GM12878 (cell line): ENCODE measurements at regions not wholly inside any gene's neighbourhood (a gene's known extent, or its start where the extent isn't known, plus 50 kb on each side); places are given as distances from the start of the nearest gene placed in this dataset.

Experiments used
- ATAC-seq: fragments of 200-7000 bp; cut with Tn5 transposase; 3 replicates; pipeline ENCODE4 v1.9.1; 2020; ENCODE audit warnings: mild to moderate bottlenecking, moderate library complexity
- BruUV-seq: library from RNA; stranded (reverse); fragments of 400-500 nt; replicated peaks from 2 replicates; lab custom pipeline; 2021; lab: Mats Ljungman, UMichigan
- CTCF ChIA-PET: fragments of 300-600 bp; sonication (Branson Sonifier 250); formaldehyde crosslinking; extraction: SDS; loops from one replicate; lab custom pipeline; 2021; ENCODE audit warnings: inconsistent platforms; lab: Yijun Ruan, JAX
- POLR2A ChIA-PET: fragments of 350-600 bp; formaldehyde crosslinking; extraction: SDS; loops from one replicate; lab custom pipeline; 2021; ENCODE audit warnings: inconsistent platforms; lab: Charles Lee
- RAD21 ChIA-PET: fragments of 300-600 bp; sonication (Branson Sonifier 250); formaldehyde crosslinking; loops from one replicate; lab custom pipeline; 2023; ENCODE audit warnings: antibody characterized with exemption; ENCODE audit not compliant: unreplicated experiment; lab: Charles Lee
- SMC1A ChIA-PET: fragments of 300-600 bp; sonication (Branson Sonifier 250); formaldehyde crosslinking; loops from one replicate; lab custom pipeline; 2023; ENCODE audit not compliant: unreplicated experiment, uncharacterized antibody; lab: Charles Lee
- DNase-seq: peaks from one replicate; pipeline ENCODE4 v3.0.0-alpha.2; 2011; ENCODE audit warnings: low read depth, low spot score
- FAIRE-seq: peaks from 3 replicates; lab custom pipeline; 2011; peaks lifted over from hg19 to GRCh38; lab: Jason Lieb, UNC
- H2AFZ ChIP-seq: 2 replicates; pipeline ENCODE4 v1.6.0; 2011; ENCODE audit warnings: low read depth, low read length, control low read depth; ENCODE audit not compliant: control insufficient read depth
- H3K27ac ChIP-seq: 2 replicates; pipeline ENCODE4 v1.5.1; 2011; ENCODE audit warnings: control low read depth; ENCODE audit not compliant: control insufficient read depth, insufficient read depth
- H3K27me3 ChIP-seq, 2 experiments: replicated peaks in 1 of 2; 2 replicates each; pipeline versions ENCODE4 v1.6.0 to v1.6.1; 2011; ENCODE audit warnings: low read length in 1 of 2; ENCODE audit not compliant: control insufficient read depth in 2 of 2, insufficient read depth in 2 of 2
- H3K36me3 ChIP-seq, 2 experiments: 2 replicates each; pipeline ENCODE4 v1.5.1; 2011; ENCODE audit warnings: low read length in 1 of 2; ENCODE audit not compliant: control insufficient read depth in 2 of 2, insufficient read depth in 2 of 2
- H3K4me1 ChIP-seq: 2 replicates; pipeline ENCODE4 v1.6.1; 2011; ENCODE audit warnings: mild to moderate bottlenecking, low read length, moderate library complexity, mixed read lengths; ENCODE audit not compliant: control insufficient read depth, insufficient read depth
- H3K4me2 ChIP-seq: 2 replicates; pipeline ENCODE4 v1.6.0; 2011; ENCODE audit warnings: control low read depth; ENCODE audit not compliant: control insufficient read depth, insufficient read depth
- H3K4me3 ChIP-seq: fragments of 200-600 bp; sonication (generic); 2 replicates; pipeline ENCODE4 v1.5.1; 2016
- H3K79me2 ChIP-seq: 2 replicates; pipeline ENCODE4 v1.6.0; 2011; ENCODE audit warnings: low read length; ENCODE audit not compliant: control insufficient read depth, insufficient read depth
- H3K9ac ChIP-seq: 2 replicates; pipeline ENCODE4 v1.8.0; 2011; ENCODE audit warnings: low read length, control low read depth, mixed read lengths; ENCODE audit not compliant: control insufficient read depth, insufficient read depth
- H3K9me3 ChIP-seq: replicated peaks from 3 replicates; pipeline ENCODE4 v1.5.1; 2011; ENCODE audit warnings: mild to moderate bottlenecking, low read length; ENCODE audit not compliant: control insufficient read depth, insufficient read depth
- H4K20me1 ChIP-seq: 2 replicates; pipeline ENCODE4 v1.6.0; 2011; ENCODE audit not compliant: control insufficient read depth, insufficient read depth
- CHD1 ChIP-seq: IDR thresholded peaks from 2 replicates; pipeline ENCODE4 v1.6.1; 2012; ENCODE audit warnings: low read depth, low read length, improper control_type of control experiment
- EGR1 ChIP-seq, 2 experiments: IDR thresholded peaks; 1 replicate in 1 of 2; 2 replicates in 1 of 2; pipeline ENCODE4 v1.6.1; 2011 to 2012; ENCODE audit warnings: low read depth in 2 of 2, low read length in 2 of 2, borderline replicate concordance in 1 of 2, mild to moderate bottlenecking in 1 of 2, moderate library complexity in 1 of 2
- FOXK2 ChIP-seq: fragments of 450-650 bp; IDR thresholded peaks from 2 replicates; pipeline ENCODE4 v1.6.1; 2017; ENCODE audit warnings: mild to moderate bottlenecking, moderate library complexity
- IRF5 ChIP-seq: fragments of 450-650 bp; IDR thresholded peaks from 2 replicates; pipeline ENCODE4 v1.6.1; 2017; ENCODE audit warnings: borderline replicate concordance
- RBBP5 ChIP-seq: fragments of 200-600 bp; sonication (generic); conservative IDR thresholded peaks from 2 replicates; pipeline ENCODE4 v1.6.1; 2016
- SUPT20H ChIP-seq: IDR thresholded peaks from 2 replicates; pipeline ENCODE4 v1.6.1; 2011; ENCODE audit warnings: low read depth, mild to moderate bottlenecking, low read length, moderate library complexity, borderline replicate concordance; ENCODE audit not compliant: control insufficient read depth
- YY1 ChIP-seq: IDR thresholded peaks from 2 replicates; pipeline ENCODE4 v1.6.1; 2011; ENCODE audit warnings: low read depth, mild to moderate bottlenecking, low read length
- ZNF592 ChIP-seq: fragments of 450-650 bp; IDR thresholded peaks from 2 replicates; pipeline ENCODE4 v1.6.1; 2017; ENCODE audit warnings: mild to moderate bottlenecking, moderate library complexity
- WGBS: methylation state at CpG from one replicate; pipeline ENCODE4 v1.1.6; 2016; ENCODE audit warnings: low lambda C conversion rate; ENCODE audit not compliant: insufficient replicate concordance, insufficient coverage; ENCODE audit errors: missing lambda C conversion rate; 5-methylcytosine and 5-hydroxymethylcytosine counted together
- in situ Hi-C: fragments of 300-500 bp; cut with MboI; formaldehyde crosslinking; loops from 9 replicates; pipeline ENCODE4 v1.14.3; 2018; ENCODE audit warnings: mixed read lengths
- intact Hi-C: fragments of 100-400 bp; cut with micrococcal nuclease; formaldehyde crosslinking; loops from one replicate; pipeline ENCODE4 v1.14.2; 2022; ENCODE audit not compliant: unreplicated experiment

- TF ChIP-seq EGR1 (IDR thresholded peaks at IDR 0.05; ENCODE audit: borderline replicate concordance in 1 of 2, low read depth in 2 of 2, low read length in 2 of 2) (no peak), RBBP5 (no peak)
- TF ChIP-seq, all 136 proteins: peak for 0
Observed at GRCh38 chr4:14237911-14238310, 610.4 kb upstream of the BOD1L1 start (continued).

- Histone ChIP-seq H3K9me3 (no peaks in the 10 kb centered on the region), H2AFZ (no peak overlapping the region), H3K9ac (no peak overlapping the region), H3K4me1 (no peaks in the 10 kb centered on the region), H3K4me2 (no peak overlapping the region), H3K4me3 (no peak overlapping the region), H3K27me3 (no peaks in the 10 kb centered on the region), H3K27ac (no peak overlapping the region), H3K79me2 (no peaks in the 10 kb centered on the region), H3K36me3 (no peaks in the 10 kb centered on the region), H4K20me1 (no peaks in the 10 kb centered on the region)
- TF ChIP-seq FOXK2, result no peak
- no peak for TF ChIP-seq IRF5
- SMC1A ChIA-PET, result interaction anchor here (1.1 to 1.4 kb wide), 2 partner anchors 9 to 33 kb away, joined by 3 read pairs; no protein-coding TSS in a partner anchor
- ATAC-seq, result no peak
- RAD21 ChIA-PET, result no interaction called here
- CTCF ChIA-PET, result interaction anchor here (1.3 kb wide), 1 partner anchor 17 kb away, joined by 3 read pairs; no protein-coding TSS in a partner anchor
- WGBS, result 36% methylated on average over 3 of the region's 3 CpGs
- no TSS peak for BruUV-seq
- FAIRE-seq, result no peak
- POLR2A ChIA-PET, result no interaction called here
- in situ Hi-C loops (no loop called here), intact Hi-C loops (no loop called here)
- DNase-seq, result no peak
Observed at GRCh38 chr4:14241574-14241973, 614.0 kb upstream of the BOD1L1 start.

- H3K27ac ChIP-seq, result no peak overlapping the region
- H2AFZ ChIP-seq, result no peak overlapping the region
- H4K20me1 ChIP-seq, result no peaks in the 10 kb centered on the region
- ChIA-PET CTCF (interaction anchor here (1.0 to 1.6 kb wide), 4 partner anchors 9 to 592 kb away, joined by 3 to 4 read pairs (median 3); no protein-coding TSS in a partner anchor), POLR2A (no interaction called here), RAD21 (no interaction called here), SMC1A (interaction anchor here (0.5 to 0.6 kb wide), 2 partner anchors 58 to 174 kb away, joined by 3 read pairs; no protein-coding TSS in a partner anchor)
- H3K4me3 ChIP-seq, result no peak overlapping the region
- H3K27me3 ChIP-seq, result no peaks in the 10 kb centered on the region
- no peak for ATAC-seq
- no peak for DNase-seq
- BruUV-seq, result no TSS peak
- in situ Hi-C loops, result no loop called here
- H3K79me2 ChIP-seq, result no peaks in the 10 kb centered on the region
- H3K4me2 ChIP-seq, result no peak overlapping the region
- no peaks in the 10 kb centered on the region for H3K4me1 ChIP-seq
- no peak for FAIRE-seq
- H3K36me3 ChIP-seq, result no peaks in the 10 kb centered on the region
- no peaks in the 10 kb centered on the region for H3K9me3 ChIP-seq
- H3K9ac ChIP-seq, result no peak overlapping the region
- WGBS, result 33% methylated on average over 3 of the region's 3 CpGs
- intact Hi-C loops, result no loop called here
- TF ChIP-seq RBBP5 (no peak), ZNF592 (no peak), IRF5 (no peak), CHD1 (no peak), YY1 (no peak), SUPT20H (no peak), FOXK2 (no peak)
Observed at GRCh38 chr4:14247767-14248166, 620.2 kb upstream of the BOD1L1 start.
